GM18858 (cell line): ENCODE measurements at regions not wholly inside any gene's neighbourhood (a gene's known extent, or its start where the extent isn't known, plus 50 kb on each side); places are given as distances from the start of the nearest gene placed in this dataset.

ENCODE experiments used
- ATAC-seq: cut with Tn5 transposase; IDR thresholded peaks from one replicate; pipeline ENCODE4 v1.9.1; 2021; ENCODE audit not compliant: unreplicated experiment

DNA sequence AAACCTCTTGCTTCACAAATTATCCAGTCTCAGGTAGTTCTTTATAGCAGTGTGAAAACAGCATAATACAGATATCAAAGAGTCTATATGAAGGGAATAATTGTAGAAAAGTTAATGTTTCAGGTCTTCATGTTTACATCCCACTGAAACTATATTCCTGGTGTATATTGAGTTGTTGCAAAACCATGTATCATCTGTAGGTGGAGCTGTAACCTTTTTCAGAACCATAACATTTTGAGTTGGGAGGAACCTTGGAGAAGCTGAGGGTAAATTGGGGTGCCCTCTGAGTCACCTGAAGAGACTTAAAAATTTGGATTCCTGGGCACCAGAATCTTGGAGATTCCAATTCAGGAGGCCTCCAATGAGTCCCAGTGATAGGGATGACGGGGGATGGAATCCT lies 51.9 kb upstream of the TAPT1 start:
- ATAC-seq = no peak
